GM12878 (cell line): ENCODE measurements at regions not wholly inside any gene's neighbourhood (a gene's known extent, or its start where the extent isn't known, plus 50 kb on each side); places are given as distances from the start of the nearest gene placed in this dataset.

Experiments used
- BACH1 ChIP-seq: fragments of 450-650 bp; IDR thresholded peaks from 2 replicates; pipeline ENCODE4 v1.6.1; 2017; ENCODE audit warnings: mild to moderate bottlenecking, borderline replicate concordance
- BMI1 ChIP-seq: fragments of 450-650 bp; IDR thresholded peaks from 2 replicates; pipeline ENCODE4 v1.6.1; 2016; ENCODE audit warnings: mild to moderate bottlenecking, moderate library complexity, borderline replicate concordance
- CREM ChIP-seq: IDR thresholded peaks from 2 replicates; pipeline ENCODE4 v1.6.1; 2014; ENCODE audit warnings: antibody characterized with exemption, low read depth
- HCFC1 ChIP-seq: fragments of 150-350 bp; IDR thresholded peaks from 2 replicates; pipeline ENCODE4 v1.6.1; 2014; ENCODE audit warnings: low read length
- IRF4 ChIP-seq: IDR thresholded peaks from 2 replicates; pipeline ENCODE4 v1.6.1; 2011; ENCODE audit warnings: low read depth, low read length
- MYC ChIP-seq: IDR thresholded peaks from 2 replicates; pipeline ENCODE4 v1.6.1; 2011; ENCODE audit warnings: mild to moderate bottlenecking, low read length, moderate library complexity, inconsistent platforms; ENCODE audit not compliant: insufficient read depth, insufficient replicate concordance, insufficient read length, severe bottlenecking
- PAX8 ChIP-seq: fragments of 450-650 bp; IDR thresholded peaks from 2 replicates; pipeline ENCODE4 v1.6.1; 2017; ENCODE audit warnings: mild to moderate bottlenecking, moderate library complexity
- POU2F2 ChIP-seq: IDR thresholded peaks from 3 replicates; pipeline ENCODE4 v1.6.1; 2011; ENCODE audit warnings: low read depth, mild to moderate bottlenecking, low read length, borderline replicate concordance
- SIX5 ChIP-seq: IDR thresholded peaks from 2 replicates; pipeline ENCODE4 v1.6.1; 2011; ENCODE audit warnings: mild to moderate bottlenecking, low read depth, low read length, moderate library complexity; ENCODE audit not compliant: severe bottlenecking
- SMAD1 ChIP-seq: fragments of 450-650 bp; IDR thresholded peaks from 2 replicates; pipeline ENCODE4 v1.6.1; 2018; ENCODE audit warnings: mild to moderate bottlenecking, low read depth; ENCODE audit not compliant: partially characterized antibody
- SRF ChIP-seq, 2 experiments: IDR thresholded peaks; 2 replicates each; pipeline ENCODE4 v1.6.1; 2011; ENCODE audit warnings: low read depth in 2 of 2, low read length in 2 of 2, mild to moderate bottlenecking in 1 of 2, moderate library complexity in 1 of 2
- TCF3 ChIP-seq: IDR thresholded peaks from 2 replicates; pipeline ENCODE4 v1.6.1; 2012; ENCODE audit warnings: low read depth, mild to moderate bottlenecking, low read length, borderline replicate concordance; ENCODE audit not compliant: insufficient read depth
- TF ChIP-seq, protein P1 (sequence below): IDR thresholded peaks from 2 replicates; pipeline ENCODE4 v1.6.1; 2012; ENCODE audit warnings: low read length, inconsistent platforms
- TF ChIP-seq, protein P2 (sequence below): fragments of 450-650 bp; IDR thresholded peaks from 2 replicates; pipeline ENCODE4 v1.6.1; 2017; ENCODE audit warnings: mild to moderate bottlenecking
- TF ChIP-seq, protein P3 (sequence below): IDR thresholded peaks from 2 replicates; pipeline ENCODE4 v1.6.1; 2012; ENCODE audit warnings: low read depth, low read length, improper control_type of control experiment
- TF ChIP-seq, protein P4 (sequence below): IDR thresholded peaks from 2 replicates; pipeline ENCODE4 v1.6.1; 2012; ENCODE audit warnings: mild to moderate bottlenecking, low read depth, low read length
- TF ChIP-seq, protein P5 (sequence below): fragments of 450-650 bp; IDR thresholded peaks from 2 replicates; pipeline ENCODE4 v1.6.1; 2017; ENCODE audit warnings: low read depth, mild to moderate bottlenecking, moderate library complexity

DNA sequence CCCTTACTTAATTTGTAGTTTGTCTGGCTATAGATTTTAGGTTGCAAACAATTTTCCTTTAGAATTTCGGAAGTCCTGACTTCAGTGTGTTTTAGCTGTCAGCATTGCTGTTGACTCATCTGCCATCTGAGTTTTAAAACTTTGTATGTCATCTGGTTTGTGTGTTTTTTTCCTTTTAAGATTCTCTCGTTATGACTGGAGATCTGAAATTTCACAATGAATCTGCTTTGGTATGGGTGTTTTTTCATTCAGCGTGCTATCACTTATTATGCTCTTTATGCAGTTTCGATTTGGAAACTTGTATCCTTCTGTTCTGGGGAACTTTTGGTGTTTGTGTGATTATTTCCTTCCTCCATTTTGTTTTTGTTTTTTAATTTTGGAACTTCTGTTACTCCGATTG lies 53.7 kb upstream of the ZNF280D start (continued):
- TF ChIP-seq PAX8: no peak
- TF ChIP-seq, protein P1, sequence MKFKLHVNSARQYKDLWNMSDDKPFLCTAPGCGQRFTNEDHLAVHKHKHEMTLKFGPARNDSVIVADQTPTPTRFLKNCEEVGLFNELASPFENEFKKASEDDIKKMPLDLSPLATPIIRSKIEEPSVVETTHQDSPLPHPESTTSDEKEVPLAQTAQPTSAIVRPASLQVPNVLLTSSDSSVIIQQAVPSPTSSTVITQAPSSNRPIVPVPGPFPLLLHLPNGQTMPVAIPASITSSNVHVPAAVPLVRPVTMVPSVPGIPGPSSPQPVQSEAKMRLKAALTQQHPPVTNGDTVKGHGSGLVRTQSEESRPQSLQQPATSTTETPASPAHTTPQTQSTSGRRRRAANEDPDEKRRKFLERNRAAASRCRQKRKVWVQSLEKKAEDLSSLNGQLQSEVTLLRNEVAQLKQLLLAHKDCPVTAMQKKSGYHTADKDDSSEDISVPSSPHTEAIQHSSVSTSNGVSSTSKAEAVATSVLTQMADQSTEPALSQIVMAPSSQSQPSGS: peak; percentile 84
- no peak for TF ChIP-seq TCF3
- peak; percentile 52; the same call in 1 of the 2 replicates for TF ChIP-seq BMI1
- TF ChIP-seq, protein P2, sequence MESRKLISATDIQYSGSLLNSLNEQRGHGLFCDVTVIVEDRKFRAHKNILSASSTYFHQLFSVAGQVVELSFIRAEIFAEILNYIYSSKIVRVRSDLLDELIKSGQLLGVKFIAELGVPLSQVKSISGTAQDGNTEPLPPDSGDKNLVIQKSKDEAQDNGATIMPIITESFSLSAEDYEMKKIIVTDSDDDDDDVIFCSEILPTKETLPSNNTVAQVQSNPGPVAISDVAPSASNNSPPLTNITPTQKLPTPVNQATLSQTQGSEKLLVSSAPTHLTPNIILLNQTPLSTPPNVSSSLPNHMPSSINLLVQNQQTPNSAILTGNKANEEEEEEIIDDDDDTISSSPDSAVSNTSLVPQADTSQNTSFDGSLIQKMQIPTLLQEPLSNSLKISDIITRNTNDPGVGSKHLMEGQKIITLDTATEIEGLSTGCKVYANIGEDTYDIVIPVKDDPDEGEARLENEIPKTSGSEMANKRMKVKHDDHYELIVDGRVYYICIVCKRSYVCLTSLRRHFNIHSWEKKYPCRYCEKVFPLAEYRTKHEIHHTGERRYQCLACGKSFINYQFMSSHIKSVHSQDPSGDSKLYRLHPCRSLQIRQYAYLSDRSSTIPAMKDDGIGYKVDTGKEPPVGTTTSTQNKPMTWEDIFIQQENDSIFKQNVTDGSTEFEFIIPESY: no peak
- TF ChIP-seq, protein P3, sequence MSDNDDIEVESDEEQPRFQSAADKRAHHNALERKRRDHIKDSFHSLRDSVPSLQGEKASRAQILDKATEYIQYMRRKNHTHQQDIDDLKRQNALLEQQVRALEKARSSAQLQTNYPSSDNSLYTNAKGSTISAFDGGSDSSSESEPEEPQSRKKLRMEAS: no peak
- 0 out of 2 replicates have a peak, but pooled peaks have one; percentile 37 for TF ChIP-seq BACH1
- TF ChIP-seq, protein P4, sequence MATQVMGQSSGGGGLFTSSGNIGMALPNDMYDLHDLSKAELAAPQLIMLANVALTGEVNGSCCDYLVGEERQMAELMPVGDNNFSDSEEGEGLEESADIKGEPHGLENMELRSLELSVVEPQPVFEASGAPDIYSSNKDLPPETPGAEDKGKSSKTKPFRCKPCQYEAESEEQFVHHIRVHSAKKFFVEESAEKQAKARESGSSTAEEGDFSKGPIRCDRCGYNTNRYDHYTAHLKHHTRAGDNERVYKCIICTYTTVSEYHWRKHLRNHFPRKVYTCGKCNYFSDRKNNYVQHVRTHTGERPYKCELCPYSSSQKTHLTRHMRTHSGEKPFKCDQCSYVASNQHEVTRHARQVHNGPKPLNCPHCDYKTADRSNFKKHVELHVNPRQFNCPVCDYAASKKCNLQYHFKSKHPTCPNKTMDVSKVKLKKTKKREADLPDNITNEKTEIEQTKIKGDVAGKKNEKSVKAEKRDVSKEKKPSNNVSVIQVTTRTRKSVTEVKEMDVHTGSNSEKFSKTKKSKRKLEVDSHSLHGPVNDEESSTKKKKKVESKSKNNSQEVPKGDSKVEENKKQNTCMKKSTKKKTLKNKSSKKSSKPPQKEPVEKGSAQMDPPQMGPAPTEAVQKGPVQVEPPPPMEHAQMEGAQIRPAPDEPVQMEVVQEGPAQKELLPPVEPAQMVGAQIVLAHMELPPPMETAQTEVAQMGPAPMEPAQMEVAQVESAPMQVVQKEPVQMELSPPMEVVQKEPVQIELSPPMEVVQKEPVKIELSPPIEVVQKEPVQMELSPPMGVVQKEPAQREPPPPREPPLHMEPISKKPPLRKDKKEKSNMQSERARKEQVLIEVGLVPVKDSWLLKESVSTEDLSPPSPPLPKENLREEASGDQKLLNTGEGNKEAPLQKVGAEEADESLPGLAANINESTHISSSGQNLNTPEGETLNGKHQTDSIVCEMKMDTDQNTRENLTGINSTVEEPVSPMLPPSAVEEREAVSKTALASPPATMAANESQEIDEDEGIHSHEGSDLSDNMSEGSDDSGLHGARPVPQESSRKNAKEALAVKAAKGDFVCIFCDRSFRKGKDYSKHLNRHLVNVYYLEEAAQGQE: no peak
- TF ChIP-seq SIX5: no peak
- TF ChIP-seq IRF4: peak; percentile 100
- TF ChIP-seq POU2F2: 0 out of 3 replicates have a peak, but pooled peaks have one; percentile 47
- TF ChIP-seq, protein P5, sequence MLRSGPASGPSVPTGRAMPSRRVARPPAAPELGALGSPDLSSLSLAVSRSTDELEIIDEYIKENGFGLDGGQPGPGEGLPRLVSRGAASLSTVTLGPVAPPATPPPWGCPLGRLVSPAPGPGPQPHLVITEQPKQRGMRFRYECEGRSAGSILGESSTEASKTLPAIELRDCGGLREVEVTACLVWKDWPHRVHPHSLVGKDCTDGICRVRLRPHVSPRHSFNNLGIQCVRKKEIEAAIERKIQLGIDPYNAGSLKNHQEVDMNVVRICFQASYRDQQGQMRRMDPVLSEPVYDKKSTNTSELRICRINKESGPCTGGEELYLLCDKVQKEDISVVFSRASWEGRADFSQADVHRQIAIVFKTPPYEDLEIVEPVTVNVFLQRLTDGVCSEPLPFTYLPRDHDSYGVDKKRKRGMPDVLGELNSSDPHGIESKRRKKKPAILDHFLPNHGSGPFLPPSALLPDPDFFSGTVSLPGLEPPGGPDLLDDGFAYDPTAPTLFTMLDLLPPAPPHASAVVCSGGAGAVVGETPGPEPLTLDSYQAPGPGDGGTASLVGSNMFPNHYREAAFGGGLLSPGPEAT: 0 out of 2 replicates have a peak, but pooled peaks have one; percentile 38
- TF ChIP-seq SRF (IDR thresholded peaks at IDR 0.05; ENCODE audit: low read depth in 2 of 2, low read length in 2 of 2): 0 out of 4 replicates have a peak, but pooled peaks of 1 of the 2 experiments have one; percentile 31
- no peak for TF ChIP-seq HCFC1
- peak; percentile 72 for TF ChIP-seq CREM
- TF ChIP-seq MYC: no peak
- TF ChIP-seq SMAD1: no peak
